ENCODE measurements at regions not wholly inside any gene's neighbourhood (a gene's known extent, or its start where the extent isn't known, plus 50 kb on each side); places are given as distances from the start of the nearest gene placed in this dataset.
"Not testable (repeated sequence)": the region's sequence is repeated elsewhere in the genome, so short reads cannot be mapped to it uniquely, and the experiment has no call there.

- TF ChIP-seq CTCF (IDR thresholded peaks at IDR 0.05; ENCODE audit: low read depth, low read length) = no peak
- DNase-seq (ENCODE audit: extremely low read depth, low read depth) = no peak
These were observed 71.2 kb upstream of the FSIP2 start for GRCh38 chr2:185667452-185667851.

- no peak for TF ChIP-seq CTCF (IDR thresholded peaks at IDR 0.05; ENCODE audit: low read depth, low read length)
- DNase-seq (ENCODE audit: extremely low read depth, low read depth) = no peak
These were observed 69.9 kb upstream of the FSIP2 start for GRCh38 chr2:185668710-185669109.

- DNase-seq (ENCODE audit: extremely low read depth, low read depth) = no peak
These were observed 64.4 kb upstream of the FSIP2 start for GRCh38 chr2:185674232-185674631.

GRCh38 chr2:185676316-185676715 is 62.3 kb upstream of the FSIP2 start:
- no peak for TF ChIP-seq CTCF (IDR thresholded peaks at IDR 0.05; ENCODE audit: low read depth, low read length)
- DNase-seq (ENCODE audit: extremely low read depth, low read depth) = no peak

More at GRCh38 chr2:185674232-185674631, 64.4 kb upstream of the FSIP2 start:
- no peak for TF ChIP-seq CTCF (IDR thresholded peaks at IDR 0.05; ENCODE audit: low read depth, low read length)

GRCh38 chr2:185687001-185687400 is 51.6 kb upstream of the FSIP2 start:
- not testable (repeated sequence) for DNase-seq (ENCODE audit: extremely low read depth, low read depth)

- DNase-seq (ENCODE audit: extremely low read depth, low read depth) = no peak
- TF ChIP-seq CTCF (IDR thresholded peaks at IDR 0.05; ENCODE audit: low read depth, low read length) = no peak
These were observed 50.6 kb upstream of the FSIP2 start for GRCh38 chr2:185687967-185688366.
